ENCODE measurements at regions not wholly inside any gene's neighbourhood (a gene's known extent, or its start where the extent isn't known, plus 50 kb on each side); places are given as distances from the start of the nearest gene placed in this dataset.

DNA sequence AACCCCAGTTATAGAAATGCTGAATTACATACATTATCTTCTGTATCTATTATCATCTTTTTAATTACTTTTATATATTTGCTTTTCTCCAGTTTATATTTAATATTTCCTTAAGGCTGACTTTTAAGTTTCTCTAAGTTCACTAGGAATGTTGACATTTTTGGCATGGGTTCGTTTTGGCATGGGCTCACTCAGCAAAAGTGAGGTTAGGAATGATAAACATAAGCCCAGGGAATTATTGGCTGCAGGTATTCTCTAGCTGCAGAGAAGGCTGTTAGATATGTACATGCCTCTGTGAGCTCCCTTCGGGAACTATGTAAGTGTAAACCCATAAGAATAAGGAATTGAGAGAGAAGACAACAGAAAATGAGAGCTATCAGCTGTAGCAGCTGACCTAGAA is 63.6 kb upstream of the RAB18 start:
- no peak for TF ChIP-seq POLR2A (IDR thresholded peaks at IDR 0.05)
- TF ChIP-seq, protein P1, sequence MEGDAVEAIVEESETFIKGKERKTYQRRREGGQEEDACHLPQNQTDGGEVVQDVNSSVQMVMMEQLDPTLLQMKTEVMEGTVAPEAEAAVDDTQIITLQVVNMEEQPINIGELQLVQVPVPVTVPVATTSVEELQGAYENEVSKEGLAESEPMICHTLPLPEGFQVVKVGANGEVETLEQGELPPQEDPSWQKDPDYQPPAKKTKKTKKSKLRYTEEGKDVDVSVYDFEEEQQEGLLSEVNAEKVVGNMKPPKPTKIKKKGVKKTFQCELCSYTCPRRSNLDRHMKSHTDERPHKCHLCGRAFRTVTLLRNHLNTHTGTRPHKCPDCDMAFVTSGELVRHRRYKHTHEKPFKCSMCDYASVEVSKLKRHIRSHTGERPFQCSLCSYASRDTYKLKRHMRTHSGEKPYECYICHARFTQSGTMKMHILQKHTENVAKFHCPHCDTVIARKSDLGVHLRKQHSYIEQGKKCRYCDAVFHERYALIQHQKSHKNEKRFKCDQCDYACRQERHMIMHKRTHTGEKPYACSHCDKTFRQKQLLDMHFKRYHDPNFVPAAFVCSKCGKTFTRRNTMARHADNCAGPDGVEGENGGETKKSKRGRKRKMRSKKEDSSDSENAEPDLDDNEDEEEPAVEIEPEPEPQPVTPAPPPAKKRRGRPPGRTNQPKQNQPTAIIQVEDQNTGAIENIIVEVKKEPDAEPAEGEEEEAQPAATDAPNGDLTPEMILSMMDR (IDR thresholded peaks at IDR 0.05): no peak
- TF ChIP-seq POLR2AphosphoS5 (IDR thresholded peaks at IDR 0.05): no peak
